ENCODE measurements at regions not wholly inside any gene's neighbourhood (a gene's known extent, or its start where the extent isn't known, plus 50 kb on each side); places are given as distances from the start of the nearest gene placed in this dataset.

DNA sequence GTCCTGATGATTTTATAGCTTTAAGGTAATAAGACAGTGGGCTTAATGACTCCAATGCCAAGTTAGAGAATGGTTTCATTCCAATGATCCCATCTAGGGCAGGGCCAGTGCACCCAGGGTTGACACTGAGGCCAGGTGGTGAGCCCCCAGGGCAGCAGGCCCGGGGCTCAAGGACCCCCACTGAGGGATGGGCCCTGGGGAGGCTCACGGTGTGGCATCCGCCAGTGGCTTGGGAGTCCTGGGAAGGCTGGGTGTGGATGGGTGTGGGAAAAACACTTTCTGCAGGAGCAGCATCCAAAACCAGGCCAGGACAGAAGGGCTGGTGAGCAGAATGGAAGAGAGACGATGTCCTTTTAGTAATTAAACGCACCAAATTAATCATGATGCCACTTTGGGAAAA is 626.3 kb downstream of the TBC1D22A start:
- no peak for TF ChIP-seq CTCF (conservative IDR thresholded peaks at IDR 0.05; ENCODE audit: low read depth, low read length)
- no peak for TF ChIP-seq EZH2 (IDR thresholded peaks at IDR 0.05; ENCODE audit: low read length, unreplicated experiment)

All from PC-3 (cell line).